HG03575 (cell line): ENCODE measurements at regions not wholly inside any gene's neighbourhood (a gene's known extent, or its start where the extent isn't known, plus 50 kb on each side); places are given as distances from the start of the nearest gene placed in this dataset.

Source experiments
- ATAC-seq: cut with Tn5 transposase; IDR thresholded peaks from one replicate; pipeline ENCODE4 v1.9.1; 2021; ENCODE audit not compliant: unreplicated experiment, insufficient number of reproducible peaks, low FRiP score; ENCODE audit errors: extremely low read depth

DNA sequence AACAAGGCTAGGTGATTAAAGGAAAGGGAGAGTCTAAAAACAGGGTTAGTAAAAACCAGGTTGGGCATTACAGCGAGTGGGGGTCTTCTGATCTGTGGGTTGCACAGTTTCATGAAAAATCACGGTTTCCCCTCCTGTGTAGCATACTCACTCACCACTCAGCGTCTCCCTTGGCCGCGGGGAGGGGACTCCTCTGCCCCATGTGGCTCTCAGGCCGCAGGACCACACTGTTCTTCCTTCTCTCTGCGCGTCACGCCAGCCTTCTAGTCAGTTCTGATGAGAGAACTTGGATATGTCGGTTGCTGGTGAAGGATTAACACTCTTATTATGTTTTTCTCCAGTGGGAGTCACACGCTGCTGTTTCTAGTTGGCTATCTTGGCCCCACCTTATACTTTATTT is 254.6 kb upstream of the LRRC7 start:
- ATAC-seq = no peak

- ATAC-seq = no peak
These were observed 252.3 kb upstream of the LRRC7 start for GRCh38 chr1:69315416-69315815.

- no peak for ATAC-seq
These were observed 251.9 kb upstream of the LRRC7 start for GRCh38 chr1:69315823-69316222.

- ATAC-seq = no peak
These were observed 248.4 kb upstream of the LRRC7 start for GRCh38 chr1:69319287-69319686.

DNA sequence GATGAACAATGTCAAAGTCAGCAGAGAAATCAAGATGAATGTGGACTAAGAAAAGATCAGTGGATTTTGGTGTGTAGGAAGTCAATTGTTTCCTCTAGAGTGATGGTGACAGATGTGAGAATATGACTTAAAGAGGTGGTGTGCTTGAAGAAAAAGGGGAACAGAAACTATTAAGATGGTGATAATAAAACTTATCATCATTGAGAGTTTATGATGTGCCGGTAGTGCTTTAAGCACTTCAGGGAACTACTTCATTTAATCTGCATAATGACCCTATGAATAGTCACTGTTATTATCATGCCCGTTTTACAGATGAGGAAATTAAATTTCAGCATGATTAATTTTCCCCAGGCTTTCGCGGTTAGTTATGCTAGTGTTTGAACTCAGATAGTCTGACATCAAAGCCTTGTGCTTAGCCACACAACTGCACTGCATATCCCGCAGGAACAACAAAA is 246.9 kb upstream of the LRRC7 start:
- ATAC-seq = peak; percentile 70

DNA sequence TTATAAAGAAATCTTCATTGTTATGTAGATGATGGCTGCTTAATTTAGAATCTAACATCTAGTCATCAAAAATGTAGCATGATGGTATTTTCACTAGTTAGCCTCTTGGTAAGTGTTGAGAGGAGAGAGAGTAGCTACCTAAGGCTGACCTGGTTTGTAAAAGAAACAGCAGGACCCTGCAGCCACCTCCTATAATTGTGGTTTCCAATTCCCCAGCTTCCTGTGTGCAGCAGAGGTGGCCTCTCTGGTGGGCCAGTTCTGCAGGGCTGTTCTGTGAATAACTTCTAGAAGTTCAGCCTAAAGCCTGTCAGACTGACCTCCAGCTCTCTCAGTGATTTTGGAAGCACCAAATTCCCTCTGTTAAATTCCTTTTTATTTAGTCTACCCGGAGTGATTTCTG is 246.4 kb upstream of the LRRC7 start:
- no peak for ATAC-seq

- ATAC-seq = no peak
These were observed 239.5 kb upstream of the LRRC7 start for GRCh38 chr1:69328186-69328585.

GRCh38 chr1:69363236-69363635 is 204.5 kb upstream of the LRRC7 start:
- ATAC-seq = no peak

- no peak for ATAC-seq
These were observed 194.2 kb upstream of the LRRC7 start for GRCh38 chr1:69373520-69373919.

GRCh38 chr1:69376408-69376807 is 191.3 kb upstream of the LRRC7 start:
- no peak for ATAC-seq

DNA sequence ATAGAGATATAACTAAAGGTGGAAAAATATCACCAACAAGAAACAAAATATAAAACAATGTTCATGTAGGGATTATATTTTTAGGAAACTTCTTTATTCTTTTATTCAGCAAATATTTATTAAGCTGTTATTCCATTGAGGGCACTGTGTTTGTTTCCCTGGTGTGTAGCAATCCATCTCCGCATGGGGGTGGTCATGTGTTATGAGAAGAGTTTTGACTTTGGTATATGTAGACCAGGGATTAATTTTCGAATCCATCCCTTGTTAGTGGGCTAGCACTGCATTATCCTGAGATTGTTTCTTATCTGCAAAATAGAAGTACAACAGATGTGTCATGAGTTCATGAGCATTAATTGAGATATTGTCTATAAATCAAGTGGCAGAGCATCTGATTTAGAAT is 190.2 kb upstream of the LRRC7 start:
- no peak for ATAC-seq

DNA sequence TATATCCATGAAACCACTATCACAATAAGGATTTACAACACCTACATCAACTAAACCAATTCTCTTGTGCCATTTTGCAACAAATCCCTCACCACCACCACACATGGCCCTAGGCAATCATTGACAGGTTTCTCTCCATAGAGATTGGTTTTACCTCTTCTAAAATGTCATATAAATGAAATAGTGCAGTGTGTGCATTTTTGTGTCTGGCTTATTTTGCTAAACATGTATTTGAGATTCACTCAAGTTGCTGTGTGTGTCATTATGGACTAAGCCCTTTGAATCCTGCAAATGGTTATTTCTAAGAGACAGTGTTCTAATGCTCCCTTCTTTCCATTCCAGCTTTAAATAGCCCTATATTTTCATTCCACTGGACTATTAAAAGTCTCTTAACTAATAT is 179.7 kb upstream of the LRRC7 start:
- no peak for ATAC-seq

- no peak for ATAC-seq
These were observed 167.6 kb upstream of the LRRC7 start for GRCh38 chr1:69400128-69400527.

- ATAC-seq = no peak
These were observed 165.8 kb upstream of the LRRC7 start for GRCh38 chr1:69401879-69402278.

DNA sequence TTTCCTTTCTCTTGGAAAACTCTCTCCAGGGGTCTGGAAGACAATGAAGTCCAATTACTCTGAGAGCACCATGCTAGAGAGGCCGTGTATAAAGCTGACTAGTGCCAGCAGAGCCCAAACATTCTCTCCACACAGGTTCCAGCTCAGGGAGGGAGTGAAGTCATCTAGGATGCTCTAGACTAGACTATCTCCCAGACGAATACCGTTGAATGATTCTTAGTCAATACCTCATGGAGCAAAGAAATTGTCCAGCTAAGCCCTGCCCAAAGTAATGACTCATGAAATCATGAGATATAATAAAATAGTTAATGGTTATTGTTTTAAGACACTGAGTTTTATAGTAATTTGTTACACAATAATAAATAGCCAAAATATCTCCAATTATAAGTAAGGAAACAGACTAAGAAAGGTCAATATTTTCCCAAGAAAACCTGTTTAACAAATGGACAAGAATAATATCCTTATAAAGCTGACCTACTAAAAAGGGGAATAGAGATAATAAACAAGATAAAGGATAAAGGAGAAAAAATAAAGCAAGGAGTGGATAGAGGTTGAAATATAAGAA is 163.9 kb upstream of the LRRC7 start:
- no peak for ATAC-seq

DNA sequence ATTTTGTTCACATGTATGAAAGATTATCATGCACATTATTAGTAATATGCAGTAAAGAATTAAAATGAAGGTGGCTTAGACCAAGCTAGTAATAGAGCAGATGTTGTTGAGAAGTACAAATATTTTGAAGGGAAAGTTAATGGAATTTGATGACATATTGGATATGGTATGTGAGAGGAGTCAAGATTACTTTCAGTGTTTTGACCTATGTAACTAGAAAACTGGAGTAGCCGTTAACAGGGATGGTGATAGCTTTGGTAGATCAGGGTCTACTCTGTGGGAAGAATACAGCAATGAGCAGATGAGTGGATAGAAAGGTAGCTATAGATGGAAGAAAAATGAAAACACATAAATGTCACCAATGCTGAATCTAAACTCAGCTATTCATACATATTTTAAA is 163.2 kb upstream of the LRRC7 start:
- ATAC-seq = no peak

GRCh38 chr1:69406244-69406643 is 161.5 kb upstream of the LRRC7 start:
- ATAC-seq = no peak

- no peak for ATAC-seq
These were observed 157.8 kb upstream of the LRRC7 start for GRCh38 chr1:69409731-69410456.

GRCh38 chr1:69410457-69410850 is 157.3 kb upstream of the LRRC7 start:
- no peak for ATAC-seq

DNA sequence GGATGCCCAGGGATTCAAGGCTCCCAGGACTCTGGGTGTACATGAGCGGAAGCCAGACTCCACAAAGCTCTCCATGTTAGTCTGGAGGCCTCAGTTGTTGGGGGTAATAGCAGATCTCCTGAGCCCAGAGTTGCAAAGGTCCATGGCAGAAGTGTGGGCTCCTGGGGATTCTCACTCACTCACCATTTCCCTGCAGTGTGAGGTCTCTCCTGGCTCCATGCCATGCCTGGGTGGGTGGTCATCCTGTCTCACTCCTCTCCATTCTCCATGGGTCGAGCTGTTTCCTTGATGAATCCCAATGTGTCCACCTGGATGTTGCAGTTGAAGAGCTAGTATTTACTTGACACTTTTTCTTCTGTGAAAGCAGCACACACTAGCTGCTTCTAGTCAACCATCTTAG is 156.8 kb upstream of the LRRC7 start:
- no peak for ATAC-seq

GRCh38 chr1:69411617-69412016 is 156.1 kb upstream of the LRRC7 start:
- ATAC-seq = no peak
